GM12864 (cell line): ENCODE measurements at regions not wholly inside any gene's neighbourhood (a gene's known extent, or its start where the extent isn't known, plus 50 kb on each side); places are given as distances from the start of the nearest gene placed in this dataset.

Source experiments
- DNase-seq: peaks from one replicate; pipeline ENCODE4 v3.0.0-alpha.2; 2011; ENCODE audit warnings: low read depth
- H3K4me3 ChIP-seq: 2 replicates; pipeline ENCODE4 v1.5.1; 2011; ENCODE audit warnings: mild to moderate bottlenecking, low read depth, low read length, control low read depth
- CTCF ChIP-seq: IDR thresholded peaks from 2 replicates; pipeline ENCODE4 v1.5.1; 2011; ENCODE audit warnings: low read depth, mild to moderate bottlenecking, moderate library complexity, low read length, control low read depth, inconsistent platforms; ENCODE audit errors: missing control alignments

GRCh38 chr11:28615542-28615941 is 507.4 kb downstream of the METTL15 start:
- H3K4me3 ChIP-seq, result no peak overlapping the region
- no peak for DNase-seq
- TF ChIP-seq CTCF, result no peak

GRCh38 chr11:28606930-28607329 is 498.7 kb downstream of the METTL15 start:
- no peak for DNase-seq
- H3K4me3 ChIP-seq, result no peak overlapping the region
- no peak for TF ChIP-seq CTCF

- TF ChIP-seq CTCF, result no peak
- DNase-seq, result no peak
- no peak overlapping the region for H3K4me3 ChIP-seq
These were observed 491.5 kb downstream of the METTL15 start for GRCh38 chr11:28599656-28600055.

- no peak for DNase-seq
- H3K4me3 ChIP-seq, result no peak overlapping the region
- TF ChIP-seq CTCF, result no peak
These were observed 490.3 kb downstream of the METTL15 start for GRCh38 chr11:28598531-28598930.

- no peak for TF ChIP-seq CTCF
- H3K4me3 ChIP-seq, result no peak overlapping the region
- DNase-seq, result no peak
These were observed 488.6 kb downstream of the METTL15 start for GRCh38 chr11:28596816-28597215.

- H3K4me3 ChIP-seq, result no peak overlapping the region
- DNase-seq, result no peak
- no peak for TF ChIP-seq CTCF
These were observed 484.0 kb downstream of the METTL15 start for GRCh38 chr11:28592141-28592540.

- no peak overlapping the region for H3K4me3 ChIP-seq
- TF ChIP-seq CTCF, result no peak
- DNase-seq, result no peak
These were observed 476.8 kb downstream of the METTL15 start for GRCh38 chr11:28584992-28585391.
